MM.1S (cell line): ENCODE measurements at regions not wholly inside any gene's neighbourhood (a gene's known extent, or its start where the extent isn't known, plus 50 kb on each side); places are given as distances from the start of the nearest gene placed in this dataset.

Source experiments
- DNase-seq: peaks from one replicate; pipeline ENCODE4 v3.0.0-alpha.2; 2015
- H2AFZ ChIP-seq: fragments of 300-600 bp; sonication (generic); 2 replicates; pipeline ENCODE4 v1.6.0; 2016; ENCODE audit warnings: antibody characterized with exemption, low read length
- H3F3A ChIP-seq: fragments of 300-600 bp; sonication (generic); 2 replicates; pipeline ENCODE4 v1.6.1; 2016; ENCODE audit warnings: mild to moderate bottlenecking, antibody characterized with exemption, low read length, moderate library complexity, mixed read lengths; ENCODE audit not compliant: insufficient read depth
- H3K27ac ChIP-seq: fragments of 300-600 bp; sonication (generic); 2 replicates; pipeline ENCODE4 v1.5.1; 2016; ENCODE audit warnings: mild to moderate bottlenecking, low read length
- H3K27me3 ChIP-seq: fragments of 300-600 bp; sonication (generic); replicated peaks from 2 replicates; pipeline ENCODE4 v1.6.0; 2016; ENCODE audit warnings: low read length; ENCODE audit not compliant: insufficient read depth
- H3K36me3 ChIP-seq: fragments of 300-600 bp; sonication (generic); replicated peaks from 2 replicates; pipeline ENCODE4 v1.6.1; 2016; ENCODE audit warnings: mild to moderate bottlenecking, low read length, mixed read lengths; ENCODE audit not compliant: insufficient read depth
- H3K4me1 ChIP-seq: fragments of 300-600 bp; sonication (generic); 2 replicates; pipeline ENCODE4 v1.6.1; 2016; ENCODE audit warnings: low read length, mixed read lengths
- H3K4me2 ChIP-seq: fragments of 300-600 bp; sonication (generic); 2 replicates; pipeline ENCODE4 v1.6.0; 2016; ENCODE audit warnings: low read depth, low read length
- H3K4me3 ChIP-seq: fragments of 300-600 bp; sonication (generic); 2 replicates; pipeline ENCODE4 v1.5.1; 2016; ENCODE audit warnings: low read length, mixed read lengths
- H3K79me2 ChIP-seq: fragments of 300-600 bp; sonication (generic); 2 replicates; pipeline ENCODE4 v1.6.1; 2016; ENCODE audit warnings: mixed run types, low read length, mixed read lengths
- H3K9ac ChIP-seq: fragments of 300-600 bp; sonication (generic); 2 replicates; pipeline ENCODE4 v1.6.1; 2016; ENCODE audit warnings: low read length, mixed read lengths
- H3K9me2 ChIP-seq: fragments of 300-600 bp; sonication (generic); replicated peaks from 2 replicates; pipeline ENCODE4 v1.6.1; 2016; ENCODE audit warnings: mild to moderate bottlenecking, low read length, mixed read lengths; ENCODE audit not compliant: insufficient read depth
- H3K9me3 ChIP-seq: fragments of 300-600 bp; sonication (generic); replicated peaks from 2 replicates; pipeline ENCODE4 v1.6.1; 2016; ENCODE audit warnings: mild to moderate bottlenecking, low read length, mixed read lengths; ENCODE audit not compliant: insufficient read depth
- H4K20me1 ChIP-seq: fragments of 300-600 bp; sonication (generic); 2 replicates; pipeline ENCODE4 v1.6.1; 2016; ENCODE audit warnings: mild to moderate bottlenecking, low read length, moderate library complexity, mixed read lengths; ENCODE audit not compliant: insufficient read depth
- CTCF ChIP-seq: fragments of 300-600 bp; sonication (generic); IDR thresholded peaks from 2 replicates; pipeline ENCODE4 v1.5.1; 2016; ENCODE audit warnings: antibody characterized with exemption, low read length, mixed read lengths
- EZH2 ChIP-seq: fragments of 300-600 bp; sonication (generic); optimal IDR thresholded peaks from 2 replicates; pipeline ENCODE3; 2017; ENCODE audit warnings: low read depth, mild to moderate bottlenecking, antibody characterized with exemption, low read length, mixed read lengths
- EZH2phosphoT487 ChIP-seq: fragments of 300-600 bp; sonication (generic); IDR thresholded peaks from 2 replicates; pipeline ENCODE4 v1.6.1; 2018; ENCODE audit warnings: antibody characterized with exemption, low read length

DNA sequence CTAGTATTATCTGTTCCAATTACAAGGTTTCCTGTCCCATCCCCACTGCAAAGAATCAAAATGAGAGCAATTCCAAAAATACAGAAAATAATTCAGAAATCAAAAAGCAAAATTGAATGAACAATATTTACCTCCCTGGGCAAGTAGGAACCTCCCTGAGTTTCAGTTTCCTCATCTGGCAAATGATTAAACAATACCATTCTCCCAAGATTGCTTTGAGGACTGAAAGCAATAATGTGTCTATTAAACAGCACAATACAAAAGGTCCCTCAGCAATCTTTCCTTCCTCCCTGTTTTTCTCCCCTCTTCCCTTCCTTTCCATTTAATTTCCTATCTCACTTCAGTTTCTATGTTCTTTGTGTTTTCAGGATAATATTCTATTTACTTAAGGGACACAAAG lies 171.0 kb downstream of the ZC3H11B start:
- no peak overlapping the region for H3K27ac ChIP-seq
- no peak for TF ChIP-seq EZH2
- no peak for TF ChIP-seq EZH2phosphoT487
- TF ChIP-seq CTCF = no peak
- H3K36me3 ChIP-seq = no peaks in the 10 kb centered on the region
- H4K20me1 ChIP-seq = no peaks in the 10 kb centered on the region
- H3K27me3 ChIP-seq = no peaks in the 10 kb centered on the region
- no peaks in the 10 kb centered on the region for H3K4me1 ChIP-seq
- H3K4me3 ChIP-seq = no peak overlapping the region
- no peak overlapping the region for H2AFZ ChIP-seq
- no peaks in the 10 kb centered on the region for H3K9me2 ChIP-seq
- no peaks in the 10 kb centered on the region for H3K79me2 ChIP-seq
- H3F3A ChIP-seq = no peaks in the 10 kb centered on the region
- DNase-seq = no peak
- H3K9ac ChIP-seq = no peak overlapping the region
- no peak overlapping the region for H3K4me2 ChIP-seq
- no peaks in the 10 kb centered on the region for H3K9me3 ChIP-seq

GRCh38 chr1:219439376-219439775 lies 173.5 kb downstream of the ZC3H11B start:
- no peak overlapping the region for H3K4me3 ChIP-seq
- no peaks in the 10 kb centered on the region for H4K20me1 ChIP-seq
- no peaks in the 10 kb centered on the region for H3K27me3 ChIP-seq
- DNase-seq = no peak
- no peak overlapping the region for H3K9ac ChIP-seq
- H3K27ac ChIP-seq = no peak overlapping the region
- H3K9me2 ChIP-seq = no peaks in the 10 kb centered on the region
- H3K4me1 ChIP-seq = no peaks in the 10 kb centered on the region
- no peaks in the 10 kb centered on the region for H3F3A ChIP-seq
- TF ChIP-seq CTCF = no peak
- TF ChIP-seq EZH2 = no peak
- TF ChIP-seq EZH2phosphoT487 = no peak
- no peak overlapping the region for H3K4me2 ChIP-seq
- H2AFZ ChIP-seq = no peak overlapping the region
- H3K79me2 ChIP-seq = no peaks in the 10 kb centered on the region
- H3K9me3 ChIP-seq = no peaks in the 10 kb centered on the region
- no peaks in the 10 kb centered on the region for H3K36me3 ChIP-seq

- Histone ChIP-seq H3K27me3 (no peaks in the 10 kb centered on the region), H3K4me1 (no peaks in the 10 kb centered on the region)
- no peak for TF ChIP-seq EZH2
- TF ChIP-seq EZH2phosphoT487 = no peak
- no peak for TF ChIP-seq CTCF
These were observed 174.5 kb downstream of the ZC3H11B start for GRCh38 chr1:219438386-219438785.

More at GRCh38 chr1:219438386-219438785, 174.5 kb downstream of the ZC3H11B start:
- no peak overlapping the region for H3K27ac ChIP-seq
- H3F3A ChIP-seq = no peaks in the 10 kb centered on the region
- H3K9me2 ChIP-seq = no peaks in the 10 kb centered on the region
- H3K9ac ChIP-seq = no peak overlapping the region
- H3K36me3 ChIP-seq = no peaks in the 10 kb centered on the region
- no peaks in the 10 kb centered on the region for H3K9me3 ChIP-seq
- H2AFZ ChIP-seq = no peak overlapping the region
- H3K4me2 ChIP-seq = no peak overlapping the region
- no peaks in the 10 kb centered on the region for H3K79me2 ChIP-seq
- H4K20me1 ChIP-seq = no peaks in the 10 kb centered on the region
- no peak for DNase-seq
- H3K4me3 ChIP-seq = no peak overlapping the region
